Activated CD4-positive, CD25-positive, alpha-beta regulatory T cell (primary cell): ENCODE measurements at regions not wholly inside any gene's neighbourhood (a gene's known extent, or its start where the extent isn't known, plus 50 kb on each side); places are given as distances from the start of the nearest gene placed in this dataset.
"Not testable (repeated sequence)": the region's sequence is repeated elsewhere in the genome, so short reads cannot be mapped to it uniquely, and the experiment has no call there.

Experiments used
- DNase-seq, 4 experiments: peaks; one replicate each; lab custom pipeline; 2025; lab: John Stamatoyannopoulos, UW

DNA sequence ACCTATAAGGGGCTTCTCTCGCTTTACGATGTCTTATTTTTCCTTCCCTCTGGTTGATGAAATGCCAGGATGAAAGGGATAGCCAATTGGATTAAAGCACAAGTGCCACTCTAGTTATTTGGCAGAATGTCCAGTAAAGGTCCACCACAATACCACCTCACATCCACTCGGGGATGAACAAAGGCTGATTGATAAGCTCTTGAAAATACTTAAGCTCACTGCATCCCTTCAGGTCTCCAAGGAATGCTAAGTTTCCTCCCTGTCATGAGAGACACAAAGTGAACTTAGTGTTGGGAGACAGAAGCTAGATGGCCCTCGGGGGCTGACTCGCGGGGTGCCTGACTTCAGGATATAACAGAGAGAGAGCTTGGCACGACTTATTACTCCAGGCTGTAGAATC, 185.9 kb upstream of the ZNF644 start:
- DNase-seq: not testable (repeated sequence)

DNA sequence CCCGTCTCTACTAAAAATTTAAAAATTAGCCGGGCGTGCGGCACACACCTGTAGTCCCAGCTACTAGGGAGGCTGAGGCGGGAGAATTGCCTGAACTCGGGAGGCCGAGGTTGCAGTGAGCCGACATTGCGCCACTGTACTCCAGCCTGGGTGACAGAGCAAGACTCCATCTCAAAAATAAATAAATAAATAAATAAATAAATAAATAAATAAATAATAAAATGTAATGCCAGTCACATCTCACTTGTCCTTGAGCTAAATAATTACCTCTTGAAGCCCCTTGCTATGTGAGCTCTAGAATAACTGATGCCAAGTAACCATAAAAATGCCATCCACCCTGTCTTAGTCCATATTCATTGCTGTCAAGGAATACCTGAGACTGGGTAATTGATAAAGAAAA, 182.3 kb upstream of the ZNF644 start:
- DNase-seq: not testable (repeated sequence)

DNA sequence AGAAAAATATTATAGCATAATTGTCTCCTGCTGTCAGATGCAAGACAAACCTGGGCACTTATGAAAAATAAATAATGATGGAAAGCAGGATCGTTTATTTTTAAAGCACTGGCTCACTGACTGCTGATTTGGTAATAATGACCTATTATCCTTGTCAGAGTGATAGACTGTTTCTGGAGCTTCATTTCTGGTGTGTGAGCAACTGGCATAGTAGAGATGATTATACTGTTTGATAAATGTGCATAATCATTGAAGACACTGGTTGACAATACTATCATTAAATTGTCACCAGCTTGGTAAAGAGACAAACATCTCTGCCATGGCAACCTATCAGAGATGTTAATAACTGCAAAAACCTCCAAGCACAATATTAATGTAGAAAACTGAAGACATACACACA, 179.9 kb upstream of the ZNF644 start:
- no peak for DNase-seq

GRCh38 chr1:91201176-91201575, 179.3 kb upstream of the ZNF644 start:
- no peak for DNase-seq

GRCh38 chr1:91200675-91201074, 178.8 kb upstream of the ZNF644 start:
- DNase-seq: no peak

DNA sequence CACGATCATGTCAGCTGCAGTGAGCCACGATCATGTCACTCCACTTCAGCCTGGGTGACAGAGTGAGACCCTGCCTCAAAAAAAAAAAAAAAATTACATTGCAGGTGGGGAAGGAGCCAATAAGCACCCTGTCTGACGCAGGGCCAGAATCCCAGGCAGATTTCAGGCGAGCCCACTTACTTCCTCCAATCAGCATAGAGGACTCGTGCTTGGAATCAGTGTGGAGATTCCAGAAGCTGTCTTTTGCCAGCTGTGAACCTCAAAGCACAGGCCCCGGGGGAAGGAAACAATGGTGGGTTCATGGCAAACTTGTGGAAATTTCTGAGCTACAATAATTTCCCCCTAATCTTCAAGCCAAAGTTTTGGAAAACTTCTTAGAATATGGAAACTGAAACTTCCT, 178.2 kb upstream of the ZNF644 start:
- no peak for DNase-seq

DNA sequence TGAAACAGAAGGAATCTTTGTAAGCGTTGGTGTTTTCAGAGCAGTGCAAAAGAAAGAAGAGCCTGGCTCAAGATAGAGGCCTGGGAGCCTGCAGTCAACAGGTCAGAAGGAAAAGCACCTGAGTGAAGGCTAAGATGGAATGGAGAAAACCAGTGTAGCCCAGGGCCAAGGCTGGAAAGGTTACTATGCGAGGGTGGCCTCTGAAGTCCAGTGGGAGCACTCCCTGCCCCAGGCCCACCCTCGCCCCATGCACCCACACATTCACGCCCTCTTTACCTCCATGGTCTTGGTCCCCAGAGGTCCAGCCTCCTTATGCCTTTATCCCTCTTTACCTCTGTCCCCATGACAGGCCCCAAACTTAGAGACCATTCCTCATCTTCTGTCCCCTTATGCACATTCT, 169.2 kb upstream of the ZNF644 start:
- no peak for DNase-seq

- DNase-seq: no peak
Observed at GRCh38 chr1:91189096-91189495, 167.3 kb upstream of the ZNF644 start.

- not testable (repeated sequence) for DNase-seq
Observed at GRCh38 chr1:91182807-91183206, 161.0 kb upstream of the ZNF644 start.

DNA sequence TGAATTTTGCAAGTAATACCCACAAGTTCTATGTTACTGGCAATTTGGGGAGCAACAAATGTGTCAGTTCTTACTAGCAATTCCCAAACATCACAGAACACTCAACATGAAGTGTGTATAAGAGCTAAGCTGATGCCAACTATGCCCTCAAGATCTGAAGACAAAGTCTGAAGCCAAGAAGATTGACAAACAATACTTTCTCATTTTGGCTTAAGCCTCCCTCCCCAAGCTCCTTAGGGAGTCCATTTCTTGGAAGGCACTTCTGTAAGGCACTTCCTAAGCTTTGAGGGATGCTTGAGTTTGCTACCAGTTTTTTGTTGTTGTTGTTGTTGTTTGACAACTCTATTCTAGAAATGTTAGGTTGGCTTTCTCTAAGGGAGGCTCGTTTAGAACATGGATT, 154.4 kb upstream of the ZNF644 start:
- DNase-seq: no peak

GRCh38 chr1:91174734-91175133, 152.9 kb upstream of the ZNF644 start:
- no peak for DNase-seq

GRCh38 chr1:91173346-91173890, 151.6 kb upstream of the ZNF644 start:
- DNase-seq: no peak

- DNase-seq: no peak
Observed at GRCh38 chr1:91172541-91172940, 150.7 kb upstream of the ZNF644 start.

- DNase-seq: no peak
Observed at GRCh38 chr1:91171898-91172297, 150.1 kb upstream of the ZNF644 start.

- DNase-seq: no peak
Observed at GRCh38 chr1:91170571-91170970, 148.7 kb upstream of the ZNF644 start.

DNA sequence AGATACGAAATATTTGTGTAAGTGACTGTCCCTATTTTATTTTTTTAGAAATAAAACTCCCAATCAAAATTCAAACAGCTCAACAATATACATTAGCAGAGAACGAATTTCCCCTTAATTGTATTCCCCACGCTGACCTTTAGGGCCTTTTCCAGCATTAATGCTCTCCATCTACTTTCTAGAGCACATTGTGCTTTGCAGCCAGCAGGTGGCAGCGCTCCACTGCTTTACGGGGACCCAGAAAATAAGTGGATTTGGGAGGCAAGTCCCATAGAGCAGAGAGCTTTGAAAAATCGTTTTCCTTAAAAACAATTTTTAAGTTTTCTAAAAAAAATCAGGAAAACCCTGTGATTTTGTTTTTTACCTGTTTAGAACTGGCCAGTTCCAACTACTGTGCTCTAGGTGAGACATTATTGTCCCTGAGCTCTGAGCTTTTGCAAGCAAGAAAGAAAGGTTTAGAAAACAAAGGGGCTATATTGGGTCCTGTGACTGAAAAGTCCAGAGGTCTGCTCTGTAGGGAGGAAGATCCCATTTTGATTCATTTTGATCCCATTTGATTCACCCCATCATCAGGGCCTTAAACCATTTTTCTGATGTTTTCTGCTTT, 144.4 kb upstream of the ZNF644 start:
- no peak for DNase-seq

- peak; percentile 32 to 58 (median 38) for DNase-seq
Observed at GRCh38 chr1:91165033-91165654, 143.3 kb upstream of the ZNF644 start.

GRCh38 chr1:91162613-91163012, 140.8 kb upstream of the ZNF644 start:
- DNase-seq: no peak

GRCh38 chr1:91161749-91162148, 139.9 kb upstream of the ZNF644 start:
- no peak for DNase-seq

DNA sequence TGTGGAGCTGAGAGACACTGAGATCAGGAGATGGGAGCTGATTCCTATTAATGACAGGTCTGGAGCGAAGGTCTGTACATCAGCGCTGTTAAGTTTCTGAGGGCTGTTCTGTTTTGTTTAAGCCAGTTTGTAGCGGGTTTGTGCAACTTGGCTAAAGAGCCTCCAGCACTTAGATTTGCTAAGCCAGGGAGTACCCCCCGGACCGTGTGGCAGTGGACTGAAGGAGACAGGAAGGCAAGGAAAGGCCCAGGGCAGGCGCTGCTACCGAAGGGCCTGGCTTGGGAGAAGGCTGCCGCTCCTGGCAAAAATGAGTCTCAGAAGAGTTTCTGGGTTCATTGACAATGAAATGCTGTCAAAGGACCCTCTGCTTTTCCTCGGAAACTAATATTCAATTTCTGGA, 139.3 kb upstream of the ZNF644 start:
- DNase-seq: no peak

GRCh38 chr1:91160363-91161075, 138.7 kb upstream of the ZNF644 start:
- no peak for DNase-seq

DNA sequence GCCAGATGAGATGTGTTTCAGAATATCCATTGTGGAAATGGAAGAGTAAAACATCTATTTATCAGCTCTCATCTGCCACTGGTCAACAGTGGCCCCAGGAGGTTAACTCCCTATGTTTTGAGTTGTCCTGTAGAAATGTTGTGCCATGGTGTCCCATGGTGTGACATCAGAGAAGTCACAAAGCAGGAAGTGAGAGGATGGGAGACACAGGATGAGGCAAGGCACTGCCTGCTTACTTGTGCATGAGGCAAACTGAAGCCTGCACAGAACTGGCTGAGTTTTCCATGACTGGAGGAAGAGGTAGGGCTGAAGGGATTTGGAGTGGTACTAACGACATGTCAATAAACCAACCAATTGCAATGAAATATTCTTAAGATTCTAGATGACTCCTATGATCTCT, 131.5 kb upstream of the ZNF644 start:
- DNase-seq: no peak

- DNase-seq: no peak
Observed at GRCh38 chr1:91152331-91152730, 130.5 kb upstream of the ZNF644 start.
